CD4-positive, alpha-beta T cell treated with Interleukin-4 for 4 hours (primary cell): ENCODE measurements at regions not wholly inside any gene's neighbourhood (a gene's known extent, or its start where the extent isn't known, plus 50 kb on each side); places are given as distances from the start of the nearest gene placed in this dataset.
A peak's percentile ranks its signal among the peaks of the same experiment; 100 is the strongest.
"Not testable (repeated sequence)": the region's sequence is repeated elsewhere in the genome, so short reads cannot be mapped to it uniquely, and the experiment has no call there.

Experiments
- DNase-seq: peaks from one replicate; pipeline ENCODE4 v3.0.0-alpha.2; 2020

- peak; percentile 16 for DNase-seq
These were observed 133.3 kb downstream of the TBC1D2B start for GRCh38 chr15:77944002-77944867.

DNA sequence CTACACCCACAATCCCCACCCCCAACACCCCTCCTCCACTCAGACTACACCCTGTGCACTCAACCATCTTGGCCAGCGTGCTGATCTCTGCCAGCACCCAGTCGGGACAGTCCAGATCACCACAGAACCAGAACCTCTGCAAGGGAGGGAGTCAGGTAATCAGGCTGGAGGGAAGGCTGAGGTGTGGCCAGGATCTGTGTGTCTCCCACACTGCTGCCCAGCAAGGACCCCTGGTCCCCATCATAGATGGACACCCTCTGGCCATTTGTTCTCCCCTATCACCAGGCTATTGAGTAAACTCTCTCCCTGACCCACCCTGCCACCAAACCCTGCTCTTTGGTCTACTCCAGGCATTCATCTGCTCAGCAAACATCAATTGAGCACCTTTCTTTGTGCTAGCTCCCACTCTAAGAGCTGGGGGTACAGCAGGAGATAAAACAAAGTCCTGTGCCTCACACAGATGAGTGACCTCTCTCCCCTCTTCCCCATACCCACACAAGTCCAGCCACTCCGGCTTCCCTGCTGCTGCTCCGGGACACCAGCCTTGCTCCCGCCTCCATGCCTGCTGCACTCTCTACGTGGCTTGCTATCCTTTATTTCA, 134.8 kb downstream of the TBC1D2B start:
- no peak for DNase-seq

GRCh38 chr15:77941090-77941827, 136.3 kb downstream of the TBC1D2B start:
- not testable (repeated sequence) for DNase-seq

DNA sequence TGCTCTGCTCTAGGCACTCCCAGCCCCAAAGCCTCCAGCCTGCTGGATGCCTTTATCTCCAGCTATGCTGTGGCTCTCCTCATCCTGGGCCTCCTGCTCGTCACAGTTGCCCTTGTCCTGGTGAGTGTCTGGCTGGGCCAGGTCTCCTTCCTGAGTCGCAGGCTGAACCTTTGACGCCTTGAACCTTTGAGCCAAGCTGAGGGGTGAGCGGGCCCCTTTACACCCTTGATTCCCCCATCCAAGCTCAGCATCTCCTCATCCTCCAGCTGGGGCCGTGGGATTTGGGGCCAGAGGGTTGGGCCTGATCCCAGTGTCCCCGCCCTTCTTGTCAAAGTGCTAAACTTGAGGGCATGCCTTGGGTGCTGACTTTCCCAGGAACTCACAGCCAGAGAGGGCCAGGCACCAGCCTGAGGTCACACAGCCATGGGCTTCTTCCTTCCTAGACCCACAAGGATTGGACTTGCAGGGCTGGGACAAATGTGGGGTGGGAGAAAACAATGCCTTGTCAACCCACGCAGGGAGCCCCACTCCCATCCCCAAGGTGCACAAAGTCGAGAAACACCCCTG, 137.0 kb downstream of the TBC1D2B start:
- DNase-seq, result no peak

- DNase-seq, result no peak
These were observed 137.7 kb downstream of the TBC1D2B start for GRCh38 chr15:77939851-77940250.

DNA sequence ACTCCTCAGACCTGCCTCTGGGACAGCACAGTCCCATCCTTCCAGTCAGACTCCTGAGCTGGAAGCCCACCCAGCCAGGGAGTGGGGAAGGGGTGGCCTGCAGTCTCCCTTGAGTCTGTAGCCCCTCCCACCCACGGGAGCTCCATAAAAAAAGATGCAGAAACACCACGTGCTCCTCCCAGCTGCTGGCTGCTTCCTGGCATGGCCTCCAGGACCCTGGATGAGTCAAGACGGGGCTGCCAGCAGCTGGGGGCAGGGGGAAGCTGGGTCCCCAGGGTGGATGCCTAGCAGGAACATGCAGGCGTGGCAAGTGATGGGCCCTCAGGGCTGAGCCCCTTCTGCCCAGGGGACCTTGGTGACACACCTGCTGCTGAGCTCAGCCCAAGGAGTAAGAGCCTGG, 138.5 kb downstream of the TBC1D2B start:
- DNase-seq, result not testable (repeated sequence)

- DNase-seq, result not testable (repeated sequence)
These were observed 139.0 kb downstream of the TBC1D2B start for GRCh38 chr15:77938546-77938945.

DNA sequence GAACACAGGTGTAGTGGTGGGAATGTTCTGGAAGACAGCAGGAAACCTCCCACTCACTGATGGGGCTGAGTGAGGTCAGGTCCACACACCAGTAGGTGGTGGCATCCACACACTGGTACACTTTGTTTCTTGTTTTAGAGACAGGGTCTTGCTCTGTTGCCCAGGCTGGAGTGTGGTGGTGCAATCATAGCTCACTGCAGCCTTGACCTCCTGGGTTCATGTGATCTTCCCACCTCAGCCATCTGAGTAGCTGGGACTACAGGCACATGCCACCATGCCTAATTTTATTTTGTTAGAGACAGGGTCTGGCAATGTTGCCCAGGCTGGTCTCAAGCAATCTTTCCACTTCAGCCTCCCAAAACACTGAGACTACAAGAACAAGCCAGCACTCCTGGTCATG, 140.9 kb downstream of the TBC1D2B start:
- not testable (repeated sequence) for DNase-seq

- DNase-seq, result not testable (repeated sequence)
These were observed 143.0 kb downstream of the TBC1D2B start for GRCh38 chr15:77934516-77934915.

- not testable (repeated sequence) for DNase-seq
These were observed 146.6 kb downstream of the TBC1D2B start for GRCh38 chr15:77930907-77931306.

DNA sequence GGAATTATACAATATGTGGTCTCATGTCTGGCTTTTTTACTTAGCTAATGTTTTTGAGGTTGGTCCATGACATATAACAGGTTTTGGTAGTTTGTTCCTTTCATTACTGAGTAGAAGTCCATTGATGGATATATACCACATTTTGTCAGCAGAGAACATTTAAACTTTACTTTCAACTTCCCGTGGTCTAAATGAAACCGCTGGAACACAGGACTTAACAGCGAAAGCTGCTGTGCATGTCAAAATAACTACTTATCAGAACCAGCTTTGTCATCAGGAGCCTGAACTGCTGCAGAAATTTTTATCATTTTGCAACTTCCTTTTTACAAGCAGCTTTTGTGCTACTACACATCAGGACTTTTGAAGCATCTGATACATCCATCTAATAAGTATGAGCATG, 147.0 kb downstream of the TBC1D2B start:
- DNase-seq, result not testable (repeated sequence)

DNA sequence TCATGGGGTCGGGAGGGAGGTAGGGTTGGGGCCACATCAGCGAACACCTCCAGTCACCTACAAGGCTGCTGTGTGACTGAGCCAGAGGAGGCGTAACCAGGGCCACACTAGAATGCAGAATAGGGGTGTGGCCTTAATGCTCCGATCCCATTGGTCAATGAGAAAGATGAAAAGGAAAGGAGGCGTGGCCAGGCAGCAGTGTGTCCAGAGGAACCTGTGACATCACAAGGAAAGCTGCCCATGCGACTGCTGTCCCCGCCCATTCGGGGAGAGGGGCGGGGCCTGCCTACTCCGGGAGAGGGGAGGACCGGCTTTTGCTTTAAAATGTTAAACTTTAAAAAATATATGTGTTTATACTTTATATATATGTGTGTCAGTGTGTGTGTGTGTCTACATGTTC, 150.7 kb downstream of the TBC1D2B start:
- not testable (repeated sequence) for DNase-seq

GRCh38 chr15:77926296-77926695, 151.2 kb downstream of the TBC1D2B start:
- DNase-seq, result not testable (repeated sequence)

GRCh38 chr15:77925101-77925500, 152.4 kb downstream of the TBC1D2B start:
- not testable (repeated sequence) for DNase-seq

- no peak for DNase-seq
These were observed 155.8 kb downstream of the TBC1D2B start for GRCh38 chr15:77921664-77922063.

DNA sequence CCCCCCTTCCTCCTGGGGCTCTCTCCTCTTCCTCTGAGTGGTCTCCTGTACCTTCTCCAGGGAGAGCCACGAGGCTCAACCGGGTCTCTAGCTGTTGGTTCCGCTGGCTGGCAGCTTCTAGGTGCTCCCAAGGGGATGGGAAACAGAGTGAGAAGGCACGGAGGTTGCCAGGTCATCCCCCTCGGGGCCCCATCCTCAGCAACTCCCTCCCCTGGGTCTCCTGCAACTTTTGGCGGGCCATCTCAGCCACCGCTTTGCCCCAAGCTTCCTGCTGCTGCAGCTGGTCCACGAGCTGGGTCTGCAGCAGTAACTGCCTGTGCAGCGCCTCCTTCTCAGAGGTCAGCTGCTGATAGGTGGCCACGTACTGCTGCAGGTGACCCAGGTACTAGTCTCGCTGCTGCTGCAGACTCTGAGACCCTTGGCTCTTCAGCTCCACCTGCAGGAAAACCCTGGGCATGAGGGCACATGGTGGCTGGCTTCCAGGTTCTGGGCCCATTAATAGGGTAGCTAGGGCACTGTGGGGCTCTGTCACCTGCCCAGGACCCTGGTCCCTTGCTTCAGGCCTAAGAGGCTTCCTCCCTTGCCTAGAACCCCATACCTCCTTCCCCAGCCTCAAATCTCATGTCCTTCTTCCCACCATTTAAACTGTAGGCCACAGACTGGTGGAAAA, 160.4 kb downstream of the TBC1D2B start:
- DNase-seq, result not testable (repeated sequence)

- DNase-seq, result not testable (repeated sequence)
These were observed 161.6 kb downstream of the TBC1D2B start for GRCh38 chr15:77915961-77916330.

DNA sequence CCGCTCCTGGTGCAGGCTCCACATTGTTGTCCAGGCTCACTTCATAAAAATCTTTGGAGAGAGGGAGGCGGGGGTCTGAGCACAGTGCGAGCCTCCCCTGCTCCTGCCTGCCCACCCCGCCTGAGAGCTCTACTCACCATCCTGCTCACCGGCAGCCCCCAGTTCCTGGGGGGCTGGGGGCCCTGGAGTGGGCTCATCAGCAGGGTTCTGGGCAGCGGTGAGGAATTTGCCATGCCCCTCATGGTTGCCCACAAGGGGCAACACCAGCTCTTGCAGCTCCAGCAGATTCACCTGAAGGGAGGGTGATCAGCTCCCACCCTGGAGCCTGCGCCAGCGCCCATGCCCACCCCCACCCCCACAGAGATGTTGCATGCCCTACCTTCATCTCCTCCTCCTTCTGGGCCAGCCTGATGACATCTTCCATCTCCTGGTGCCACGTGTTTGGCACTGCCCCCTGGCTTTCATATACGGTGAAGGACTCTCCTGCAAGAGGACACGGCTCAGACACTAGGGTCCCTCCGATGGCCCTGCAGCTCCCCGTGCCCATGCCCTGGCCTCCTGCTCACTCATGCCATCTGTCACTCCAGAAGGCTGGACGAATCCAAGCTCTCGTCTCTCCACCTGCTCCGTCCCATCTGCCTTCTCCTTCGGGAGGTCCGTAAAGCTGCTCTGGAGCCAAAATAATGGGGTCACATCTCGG, 162.1 kb downstream of the TBC1D2B start:
- DNase-seq, result no peak

DNA sequence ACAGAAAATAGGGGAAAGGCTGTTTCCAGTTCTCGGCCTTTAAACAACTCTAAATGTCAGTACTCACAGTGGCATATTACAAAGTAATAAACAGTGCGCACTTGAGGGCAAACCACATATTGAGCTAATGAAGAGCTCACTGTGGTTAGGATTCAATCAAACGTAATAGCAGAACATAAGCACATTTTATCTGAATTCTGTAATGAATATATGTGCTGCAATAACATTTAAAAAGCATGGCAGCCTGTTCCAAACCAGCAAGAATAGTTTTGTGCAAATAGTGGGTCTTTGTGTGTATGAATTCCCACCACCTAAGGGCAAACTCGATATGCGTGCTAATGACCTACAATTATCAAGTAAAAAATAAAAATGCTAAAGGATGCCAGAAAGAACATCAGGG, 163.0 kb downstream of the TBC1D2B start:
- not testable (repeated sequence) for DNase-seq

GRCh38 chr15:77910030-77910911, 167.2 kb downstream of the TBC1D2B start:
- DNase-seq, result peak; percentile 67
